GM11168 (cell line): ENCODE measurements at regions not wholly inside any gene's neighbourhood (a gene's known extent, or its start where the extent isn't known, plus 50 kb on each side); places are given as distances from the start of the nearest gene placed in this dataset.

Source experiments
- in situ Hi-C: fragments of 300-500 bp; cut with MboI; formaldehyde crosslinking; loops from one replicate; pipeline ENCODE4 v1.12.0; 2022; ENCODE audit warnings: low sequenced_read_pairs; ENCODE audit not compliant: unreplicated experiment

DNA sequence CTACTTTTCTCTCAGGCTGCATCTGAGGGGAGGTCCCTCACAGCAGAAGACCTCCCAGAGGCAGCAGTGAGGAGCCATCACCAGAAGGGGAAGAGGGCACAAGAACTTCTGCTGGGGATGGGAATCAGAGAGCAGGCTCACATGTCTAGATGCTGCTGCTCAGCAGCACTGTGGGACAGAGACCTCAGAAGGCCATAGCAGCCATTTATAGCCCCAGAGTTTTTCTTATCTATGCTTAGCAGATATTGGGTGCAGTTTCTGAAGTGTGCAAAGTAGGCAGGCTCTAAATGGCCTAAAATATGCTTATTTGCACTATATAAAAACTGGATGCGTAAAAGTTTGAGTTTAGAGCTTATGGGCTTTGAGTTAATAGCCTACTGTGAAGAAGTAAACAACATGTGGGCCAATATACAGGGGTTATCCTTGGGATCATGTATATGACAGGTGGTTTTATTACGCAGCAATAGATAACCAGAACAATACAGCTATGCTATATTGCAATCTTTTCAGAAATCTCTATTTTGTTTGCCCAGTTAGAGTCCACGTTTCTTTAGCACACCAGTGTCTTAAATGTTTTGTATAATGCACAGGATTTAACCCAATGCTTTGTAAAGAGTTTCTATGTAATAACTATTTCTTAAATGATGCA is 60.2 kb upstream of the TMEM244 start:
- in situ Hi-C loops, result loop anchor here (25.0 kb wide), 1 partner anchor 1191 kb away; no protein-coding TSS in a partner anchor

DNA sequence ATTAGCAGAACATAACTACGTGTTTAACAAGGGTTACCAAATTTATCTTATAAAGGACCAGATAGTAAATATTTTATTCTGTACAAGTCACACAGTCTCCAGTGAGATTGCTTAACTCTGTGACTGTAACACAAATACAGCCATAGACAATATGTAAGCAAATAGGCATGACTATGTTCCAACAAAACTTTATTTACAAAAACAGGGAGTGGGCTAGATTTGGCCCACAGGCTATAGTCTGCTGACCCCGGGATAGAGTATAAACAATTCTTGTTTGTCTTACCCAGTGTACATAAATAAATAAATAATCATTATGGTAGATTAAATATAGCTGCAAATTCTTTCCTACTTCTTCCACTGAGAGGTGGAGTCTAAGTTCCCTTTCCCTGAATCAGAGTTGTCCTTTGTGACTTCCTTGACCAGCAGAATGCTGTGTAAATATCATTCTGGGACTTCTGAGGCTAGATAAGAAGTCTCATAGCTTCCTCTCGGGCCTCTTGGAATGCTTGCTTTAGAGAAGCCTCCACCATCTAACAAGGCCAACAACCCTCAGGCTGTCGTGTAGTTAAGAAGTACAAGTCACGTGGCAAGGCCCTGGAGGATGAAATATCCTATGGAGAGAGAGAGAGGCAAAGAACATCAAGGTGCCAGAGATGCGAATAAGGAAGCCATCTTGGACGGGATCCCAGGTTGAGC is 59.1 kb upstream of the TMEM244 start:
- in situ Hi-C loops, result loop anchor here (25.0 kb wide), 1 partner anchor 1192 kb away; no protein-coding TSS in a partner anchor

- in situ Hi-C loops, result loop anchor here (25.0 kb wide), 1 partner anchor 1201 kb away; no protein-coding TSS in a partner anchor
Measured at GRCh38 chr6:129911732-129912131, 50.6 kb upstream of the TMEM244 start.
